Right lung (tissue), 2 donors: ENCODE measurements at regions not wholly inside any gene's neighbourhood (a gene's known extent, or its start where the extent isn't known, plus 50 kb on each side); places are given as distances from the start of the nearest gene placed in this dataset.

Experiments
- DNase-seq, 2 donors: peaks; one replicate each; pipeline ENCODE4 v3.0.0-alpha.2; 2013

DNA sequence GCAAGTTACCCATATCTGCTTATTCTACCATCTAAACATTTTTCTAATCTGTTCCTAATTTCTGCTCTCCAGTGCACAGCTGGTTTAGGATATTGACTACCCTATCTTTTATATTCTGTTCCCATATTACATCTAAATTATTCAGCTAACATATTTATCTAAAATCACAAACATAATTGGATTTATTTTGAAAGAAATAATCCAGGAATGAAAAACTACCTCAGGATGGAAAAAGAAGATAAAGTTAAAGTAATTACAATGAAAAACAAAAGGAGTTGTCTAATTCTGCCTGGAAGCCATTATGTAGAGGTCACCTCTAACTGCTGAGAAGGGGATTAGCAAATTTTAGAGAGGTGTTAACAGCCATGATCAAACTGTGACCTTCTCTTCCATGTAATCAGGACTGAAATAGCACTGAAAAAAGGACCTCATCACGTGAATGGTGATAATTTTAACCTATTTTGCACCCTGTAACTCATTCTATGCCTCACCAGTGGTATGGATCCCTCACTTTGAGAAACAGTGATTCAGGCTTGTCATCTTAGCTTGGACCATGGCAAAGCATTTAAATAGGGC, 653.3 kb downstream of the CDH11 start:
- no peak for DNase-seq

DNA sequence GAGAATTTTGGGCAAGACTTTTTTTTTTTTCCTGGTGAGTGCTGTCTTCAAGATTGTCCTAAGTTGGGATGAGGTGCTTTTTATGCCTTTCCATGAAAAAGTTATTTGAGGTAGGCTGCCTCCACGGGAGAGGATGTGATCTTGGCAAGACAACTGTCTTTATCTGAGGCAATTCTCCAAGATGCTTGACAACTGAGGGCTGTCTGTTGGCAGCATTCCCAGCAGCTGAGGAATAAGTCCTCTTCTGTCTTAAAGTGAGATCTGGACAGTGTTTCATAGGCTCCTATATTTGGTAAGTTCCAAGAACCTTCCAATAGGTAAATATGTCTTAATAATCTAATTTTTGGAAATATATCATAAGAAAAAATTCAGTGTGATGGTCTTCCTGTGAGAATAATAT, 662.0 kb downstream of the CDH11 start:
- no peak for DNase-seq

DNA sequence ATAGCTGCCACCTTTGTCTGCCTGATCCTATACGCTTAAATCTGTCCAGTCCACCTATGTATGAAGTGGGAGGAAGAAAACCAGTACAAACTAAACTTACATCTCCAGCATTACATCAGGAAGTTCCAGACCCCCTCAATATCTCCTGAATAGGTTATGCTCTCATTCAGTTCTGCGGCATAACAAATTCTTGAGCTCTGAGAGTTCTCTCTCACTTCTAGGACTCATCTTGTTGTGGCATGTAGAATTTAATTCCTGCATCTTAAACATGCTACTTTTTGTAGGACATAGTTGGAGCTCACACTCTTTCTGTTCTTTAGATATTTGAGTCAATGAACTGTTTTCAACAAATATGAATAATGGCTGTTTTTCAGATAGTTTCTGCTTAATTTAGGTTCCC, 662.5 kb downstream of the CDH11 start:
- DNase-seq: no peak

DNA sequence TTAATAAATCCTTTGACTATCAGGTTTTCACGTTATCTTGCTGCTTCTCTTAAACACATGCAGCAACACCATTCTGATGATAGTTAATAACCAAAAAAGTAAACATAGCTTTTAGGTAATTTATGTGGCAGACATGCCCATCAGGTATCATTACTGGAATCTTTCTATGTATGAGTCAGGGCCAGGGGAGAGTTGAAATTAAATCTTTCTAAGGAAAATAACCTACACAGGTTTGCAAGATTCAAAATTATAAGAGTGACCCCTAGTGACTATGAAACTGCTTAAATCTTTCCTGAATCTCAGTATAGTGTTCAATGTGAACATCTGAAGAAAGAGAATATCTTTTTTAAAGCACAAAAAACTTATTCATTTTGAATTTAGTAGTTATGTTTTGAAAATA, 666.6 kb downstream of the CDH11 start:
- no peak for DNase-seq

DNA sequence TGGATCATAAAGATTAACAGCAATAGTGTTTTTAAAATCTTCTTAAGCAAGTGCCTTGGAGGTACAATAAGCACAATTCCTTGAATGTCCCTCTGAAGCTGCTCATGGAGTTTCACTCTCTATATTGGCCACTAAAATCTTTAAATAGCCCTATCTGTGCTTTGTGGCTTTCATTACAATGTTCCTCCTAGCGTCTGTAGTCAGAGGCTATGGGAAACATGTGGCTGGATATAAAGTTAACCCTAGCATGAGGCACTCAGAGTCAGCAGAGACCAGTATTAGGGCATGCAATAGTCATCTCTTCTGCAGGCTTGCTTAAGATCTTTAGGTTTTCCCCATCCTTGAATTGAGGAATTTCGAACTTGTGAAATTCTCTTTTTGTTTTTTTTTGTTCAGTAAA, 668.2 kb downstream of the CDH11 start:
- no peak for DNase-seq

DNA sequence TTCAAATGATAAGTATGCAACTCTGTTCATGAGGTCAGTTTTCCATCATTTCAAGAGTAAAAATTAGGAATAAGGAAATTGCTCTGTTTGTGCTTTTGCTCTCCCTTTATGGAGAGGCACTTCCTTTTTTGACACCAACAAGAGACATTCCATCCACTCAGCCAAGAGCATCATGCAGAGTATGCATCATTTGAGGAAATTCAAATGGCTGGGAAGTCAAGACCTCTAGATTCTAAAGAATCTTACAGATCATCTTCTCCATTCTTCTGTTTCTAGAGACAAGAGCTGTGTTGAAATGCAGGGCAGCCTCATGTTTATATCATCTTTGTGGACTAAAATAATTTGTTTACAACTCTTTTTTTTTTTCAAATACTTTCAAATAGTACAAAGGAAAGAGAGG, 669.4 kb downstream of the CDH11 start:
- DNase-seq: no peak

DNA sequence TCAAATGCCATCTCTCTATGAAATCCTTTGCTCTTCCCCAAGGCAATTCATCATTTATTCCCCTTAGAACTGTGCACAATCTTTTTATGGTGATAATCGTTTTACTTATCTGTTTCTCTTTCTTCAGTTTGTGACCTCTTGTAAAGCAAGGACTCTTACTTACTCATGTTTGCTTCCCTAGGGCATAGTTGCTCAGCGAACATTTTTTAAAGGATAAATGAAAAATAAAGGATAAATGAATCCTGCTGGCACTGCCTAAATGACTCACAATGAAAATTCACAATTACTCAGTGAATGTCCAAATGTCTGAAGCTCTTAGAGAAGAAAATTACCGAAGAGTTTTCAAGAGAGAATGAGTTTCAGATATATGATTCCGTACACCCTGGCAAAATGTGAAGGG, 671.7 kb downstream of the CDH11 start:
- no peak for DNase-seq

DNA sequence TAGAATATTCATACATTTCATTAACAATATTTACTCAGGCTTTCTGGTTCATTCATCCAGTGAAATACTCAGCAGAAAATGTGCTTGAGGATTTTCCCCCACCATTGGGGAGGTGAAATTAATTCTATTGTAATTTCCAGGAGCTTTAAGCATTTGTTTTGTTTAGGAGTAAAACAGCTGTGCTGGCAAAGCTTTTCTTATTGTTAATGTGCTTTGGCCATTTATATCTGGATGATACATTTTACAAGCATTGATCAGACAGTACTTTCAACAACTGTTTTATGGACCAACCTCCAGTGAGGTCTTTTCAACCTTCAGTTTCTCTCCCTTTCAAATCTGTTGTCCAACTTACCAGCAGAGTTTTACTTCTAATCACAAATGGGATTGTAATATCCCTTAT, 672.4 kb downstream of the CDH11 start:
- no peak for DNase-seq

DNA sequence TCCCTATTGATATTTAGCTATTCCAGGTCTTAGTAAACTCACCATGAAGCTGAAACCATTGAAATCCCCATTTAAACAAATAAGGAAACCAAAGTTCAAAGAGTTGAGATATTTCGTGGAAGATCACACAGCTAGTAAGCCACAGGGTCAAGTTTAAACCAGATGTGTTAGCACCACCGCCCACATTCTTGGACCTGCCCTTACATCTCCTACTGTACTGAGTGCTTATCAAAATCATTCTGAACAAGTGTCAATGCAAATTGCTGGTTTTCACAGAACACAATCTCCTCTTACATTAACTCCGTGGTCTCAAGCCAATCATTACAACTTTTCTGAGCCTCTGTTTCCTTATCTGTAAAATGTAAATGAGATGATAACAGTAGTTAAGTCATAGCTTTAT, 676.2 kb downstream of the CDH11 start:
- DNase-seq: no peak

DNA sequence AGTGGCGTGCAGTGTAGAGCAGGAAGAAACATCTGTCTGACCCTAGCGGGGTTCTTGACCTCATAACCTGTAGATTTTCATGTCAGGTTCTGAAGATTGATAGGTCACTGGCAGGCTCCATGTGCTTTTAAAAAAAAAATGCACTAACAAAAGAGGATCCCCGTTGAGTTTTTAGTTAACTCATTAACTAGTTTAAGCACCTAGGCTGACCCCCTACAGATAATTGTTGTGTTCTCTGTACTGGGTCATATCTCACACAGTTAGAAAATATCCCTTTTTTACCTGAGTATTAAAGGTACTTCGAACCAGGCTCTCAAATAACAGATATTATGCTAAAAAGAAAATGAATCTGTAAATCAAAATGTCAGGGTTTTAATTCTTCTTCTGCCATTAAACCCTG, 676.6 kb downstream of the CDH11 start:
- no peak for DNase-seq

DNA sequence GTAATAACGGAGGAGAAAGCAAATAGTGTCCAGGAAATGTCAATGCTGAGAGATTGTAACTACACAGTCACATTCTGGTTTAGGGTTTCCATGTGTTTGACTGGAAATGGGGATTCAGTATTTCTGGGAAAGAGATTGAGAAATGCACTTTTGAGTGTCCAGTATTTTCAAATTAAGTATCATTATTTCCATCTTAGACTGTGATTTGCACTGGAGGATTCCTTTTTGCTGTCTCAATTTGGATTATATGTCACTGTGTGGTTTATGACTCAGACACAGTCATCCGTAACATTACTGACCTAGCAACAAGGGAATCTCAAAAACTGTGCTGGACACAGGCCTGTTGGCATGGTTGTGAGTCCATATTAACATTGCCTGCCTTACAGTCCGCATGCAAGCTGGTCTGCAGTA, 681.4 kb downstream of the CDH11 start:
- DNase-seq: no peak

DNA sequence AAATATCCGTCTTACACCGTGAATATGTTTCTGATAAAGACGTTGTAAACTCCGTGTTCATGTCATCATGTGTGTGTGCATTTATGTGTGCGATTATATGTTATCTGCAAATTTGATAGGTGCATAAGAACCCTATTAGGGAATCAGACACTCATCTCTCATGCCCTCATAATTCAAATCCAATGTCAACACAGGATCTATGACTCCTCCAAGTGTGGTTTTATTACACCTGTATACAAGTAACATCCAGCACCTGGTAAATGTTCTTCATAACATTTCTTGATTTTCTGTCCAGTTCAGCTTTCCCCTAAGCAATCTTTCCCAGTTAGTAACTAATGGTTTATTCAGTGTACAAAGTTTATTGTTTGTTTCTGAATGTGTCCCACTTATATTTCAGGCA, 681.9 kb downstream of the CDH11 start:
- no peak for DNase-seq

DNA sequence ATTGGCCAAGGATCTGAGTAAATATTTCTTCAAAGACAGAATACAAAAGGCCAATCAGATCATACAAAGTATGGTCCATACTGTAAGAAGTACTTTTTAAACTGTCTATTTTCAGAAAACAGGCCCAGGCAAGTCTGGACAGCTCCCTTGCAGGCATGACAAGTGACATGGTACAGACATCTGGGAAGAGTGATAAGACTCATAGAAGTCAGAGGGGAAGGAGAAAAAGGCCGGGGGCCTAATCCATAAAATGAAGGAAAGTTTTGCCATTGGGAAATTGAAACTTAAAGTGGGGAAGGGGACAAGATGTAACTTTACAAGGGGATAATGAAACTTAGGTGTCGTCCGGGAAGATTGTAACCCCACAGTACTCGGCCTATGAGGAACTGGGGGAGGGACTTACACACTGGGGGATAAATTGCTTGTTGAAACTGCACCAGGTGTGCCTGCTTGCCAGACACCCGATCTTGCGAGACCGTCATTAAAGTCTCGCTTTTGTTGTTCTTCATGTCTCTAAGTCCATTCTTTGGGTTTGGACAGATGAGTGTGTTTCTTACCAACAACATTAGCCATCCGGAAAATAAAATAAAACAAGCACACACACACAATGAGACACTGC, 684.0 kb downstream of the CDH11 start:
- DNase-seq: no peak

DNA sequence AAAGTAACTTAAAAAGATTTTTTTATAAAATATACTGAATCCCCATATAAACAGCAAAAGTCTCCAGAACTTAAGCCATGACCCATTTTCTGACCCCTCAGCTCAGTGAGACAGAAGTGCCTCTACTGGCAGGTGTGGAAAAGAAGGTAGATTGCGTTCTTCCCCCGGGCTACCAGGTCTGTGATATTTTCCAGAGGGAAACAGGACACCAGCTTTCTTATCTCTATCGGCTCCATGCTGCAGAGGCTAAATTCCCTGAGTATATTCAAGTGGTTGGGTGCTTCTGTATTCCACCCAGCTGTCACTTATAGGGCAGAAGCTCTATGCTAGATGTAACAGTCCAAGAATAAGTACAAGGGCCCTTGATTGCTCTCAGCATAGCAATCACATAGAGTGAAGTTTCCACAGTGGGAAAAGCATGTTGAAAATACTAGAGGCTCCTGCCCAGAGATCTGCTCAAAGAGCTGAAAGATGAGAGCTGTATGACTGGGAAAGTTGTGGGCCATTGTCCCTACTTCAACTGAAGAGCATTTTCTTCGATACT, 687.3 kb downstream of the CDH11 start:
- DNase-seq: no peak

DNA sequence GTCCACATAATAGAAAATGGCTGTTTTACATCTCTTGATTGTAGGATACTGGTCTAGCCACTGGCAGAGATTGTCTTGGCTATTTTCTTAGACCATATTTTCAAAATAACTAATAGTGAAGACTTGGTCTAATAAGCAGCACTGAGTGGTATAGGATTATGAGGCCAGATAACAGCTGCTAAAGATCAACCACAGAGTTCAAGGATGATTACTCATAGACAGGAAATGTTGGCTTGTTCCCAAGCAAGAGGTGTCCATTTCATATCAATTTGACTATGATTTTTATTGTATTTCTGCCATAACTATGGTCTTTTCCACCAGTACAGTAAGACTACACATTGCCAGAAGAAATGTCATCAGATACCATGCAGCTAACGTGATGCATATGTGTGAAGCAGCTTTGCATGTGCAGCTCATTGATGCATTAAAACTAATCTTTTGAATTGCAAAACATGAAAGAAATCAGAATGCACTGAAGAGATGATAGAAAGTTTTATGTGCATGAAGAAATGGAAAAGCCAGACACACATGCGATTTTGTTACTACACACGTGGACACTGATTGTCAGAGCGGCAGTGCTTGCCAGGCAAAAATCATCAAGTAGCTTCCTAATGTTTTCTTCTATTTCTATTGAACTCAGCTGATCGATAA, 693.3 kb downstream of the CDH11 start:
- no peak for DNase-seq

DNA sequence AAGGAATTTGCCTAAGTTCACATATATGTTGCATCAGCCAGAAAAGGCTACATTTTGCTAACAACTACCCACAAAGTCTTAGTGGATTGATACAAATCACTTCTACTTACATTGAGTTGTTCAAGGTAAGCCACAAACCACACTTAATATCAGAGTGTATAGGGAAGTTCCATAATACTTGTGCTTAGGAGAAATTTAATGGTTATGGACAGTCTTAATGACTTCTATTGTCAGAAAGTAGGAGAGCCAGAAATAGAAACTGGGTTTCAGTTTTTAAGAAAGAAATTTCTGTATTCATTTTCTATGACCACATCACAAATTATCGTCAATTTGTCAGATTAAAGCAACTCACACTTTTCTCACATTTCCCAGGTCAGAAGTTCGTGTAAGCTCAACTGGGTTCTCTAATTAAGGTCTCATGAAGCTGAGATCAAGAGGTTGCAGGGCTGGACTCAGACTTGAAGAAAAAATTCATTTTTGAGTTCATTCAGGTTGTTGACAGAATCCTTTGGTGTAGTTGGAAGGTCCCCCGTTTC, 695.7 kb downstream of the CDH11 start:
- no peak for DNase-seq

DNA sequence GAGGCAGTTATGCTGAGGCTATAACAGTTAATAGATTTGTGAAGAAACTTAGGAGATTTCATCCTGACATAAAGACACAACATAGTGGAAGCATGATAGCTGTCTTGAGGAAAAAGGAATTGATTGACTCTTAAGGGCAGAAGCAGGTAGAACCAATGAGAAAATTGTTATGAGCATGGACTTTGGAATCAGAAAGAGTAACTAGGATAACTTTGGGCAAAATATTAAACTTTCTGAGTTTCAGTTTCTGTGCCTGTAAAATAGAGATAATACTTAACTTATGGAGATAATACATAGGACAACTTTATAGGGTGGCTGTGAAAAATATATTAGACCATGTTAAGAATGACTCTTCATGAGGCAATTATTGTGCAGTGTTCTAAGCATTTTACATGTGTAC, 696.5 kb downstream of the CDH11 start:
- DNase-seq: no peak

DNA sequence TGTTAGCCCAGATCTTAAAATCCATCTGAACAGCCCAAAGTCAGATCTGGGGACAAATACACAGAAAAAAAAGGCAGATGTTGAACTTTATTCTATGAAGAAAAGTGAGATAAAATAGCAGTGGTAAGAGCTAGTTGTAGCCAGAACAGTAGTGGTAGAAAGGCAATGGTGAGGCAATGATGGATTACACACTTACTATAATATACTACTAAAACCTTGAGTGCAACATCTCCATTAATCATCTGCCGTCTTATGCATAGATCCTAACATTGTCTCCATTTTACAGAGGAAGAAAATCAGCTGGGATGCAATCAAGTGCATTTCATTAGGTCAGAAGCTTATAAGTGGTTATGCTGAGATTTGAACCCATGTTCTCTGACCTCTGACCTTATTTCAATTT, 699.6 kb downstream of the CDH11 start:
- DNase-seq: no peak

DNA sequence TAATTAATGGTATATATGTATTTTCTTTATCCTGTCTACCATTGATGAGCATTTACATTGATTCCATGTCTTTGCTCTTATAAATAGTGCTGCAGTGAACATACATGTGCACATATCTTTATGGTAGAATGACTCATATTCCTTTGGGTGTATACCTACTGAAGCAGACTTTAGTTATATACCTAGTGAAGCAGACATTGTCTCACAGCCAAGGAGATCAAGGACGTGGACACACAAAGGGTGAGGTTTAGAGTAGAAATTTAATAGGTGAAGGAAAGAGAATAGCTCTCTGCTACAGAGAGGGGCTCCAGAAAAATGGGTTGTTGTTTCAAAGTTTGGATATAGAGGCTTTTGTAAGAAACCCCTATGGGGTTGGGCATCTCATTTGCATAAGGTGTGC, 700.3 kb downstream of the CDH11 start:
- no peak for DNase-seq

DNA sequence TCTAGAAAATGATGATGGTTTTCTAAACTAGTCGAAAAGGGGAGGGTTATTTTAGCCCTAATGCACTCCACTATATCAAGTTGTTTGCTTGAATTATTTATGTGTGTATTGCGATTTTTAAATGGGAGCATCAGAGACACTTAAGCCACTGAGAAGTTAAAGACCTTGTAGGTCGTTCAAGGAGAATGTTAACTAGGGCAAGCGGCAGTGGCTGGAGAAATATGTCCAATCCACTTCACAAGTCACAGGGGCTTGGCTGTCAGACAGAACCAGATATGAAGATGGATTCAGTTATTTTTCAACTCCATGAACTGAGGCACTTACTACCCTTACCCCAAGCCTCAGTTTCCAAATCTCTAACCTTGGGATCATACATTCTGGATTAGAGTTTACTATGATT, 702.0 kb downstream of the CDH11 start:
- no peak for DNase-seq

DNA sequence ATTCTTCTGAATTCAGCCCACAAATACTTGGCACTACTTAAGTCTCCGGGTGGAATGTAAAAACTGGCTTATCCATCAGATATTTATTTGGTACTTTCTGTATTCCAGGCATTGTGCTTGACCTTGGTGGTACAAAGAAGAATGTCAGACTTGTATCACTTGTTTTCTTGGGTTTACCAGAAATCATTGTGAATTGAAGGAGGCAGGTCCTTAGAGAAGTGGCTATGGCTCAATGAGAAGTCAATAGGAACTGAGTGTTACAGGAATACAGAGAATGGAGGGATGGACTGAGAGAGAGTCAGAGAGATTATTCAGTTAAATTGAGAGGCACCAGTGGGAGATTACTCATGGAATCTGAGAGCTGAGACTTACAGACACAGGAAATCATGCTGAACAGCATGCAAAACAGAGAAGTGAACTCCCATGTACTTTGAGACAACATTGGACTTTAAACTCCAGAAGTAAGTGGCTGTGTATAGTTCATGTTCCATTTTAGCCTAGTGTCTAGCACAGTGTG, 704.1 kb downstream of the CDH11 start:
- no peak for DNase-seq

DNA sequence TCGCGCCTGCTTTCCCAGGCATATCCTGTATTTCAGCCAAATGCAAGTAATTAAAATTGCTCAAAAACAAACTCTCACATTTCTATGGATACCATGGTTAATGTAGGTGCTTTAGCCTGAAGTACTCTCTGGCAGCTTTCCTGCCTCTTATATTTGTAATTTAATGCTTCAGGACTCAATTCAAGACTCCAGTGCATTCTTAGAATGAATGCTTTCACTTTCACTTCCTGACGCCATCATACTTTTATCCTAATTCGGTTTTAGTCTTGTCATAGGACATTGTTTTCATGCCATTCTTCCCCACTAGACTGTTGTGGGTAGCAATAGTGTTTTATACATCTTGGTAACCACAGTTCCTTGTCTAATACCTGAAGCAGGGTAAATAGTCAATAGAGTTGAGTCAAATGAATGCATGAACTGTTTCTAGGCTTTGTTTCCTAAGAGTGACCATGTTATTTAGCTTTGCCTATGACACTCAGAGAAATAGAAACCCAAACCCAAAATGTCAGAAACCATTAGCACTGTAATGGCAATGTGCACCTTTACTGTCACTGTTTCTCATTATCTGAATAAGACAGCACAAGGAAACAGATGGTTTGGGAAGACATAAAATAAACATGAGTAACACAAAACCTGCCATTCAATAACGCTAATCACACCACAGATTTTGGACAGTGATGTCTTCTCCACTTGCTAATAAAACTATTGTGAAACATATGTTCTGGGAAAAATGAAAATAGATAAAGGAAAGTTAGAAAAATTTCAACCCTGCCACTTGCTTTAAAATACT, 705.5 kb downstream of the CDH11 start:
- DNase-seq: peak in 1 of 2 donors; percentile 43
